ENCODE measurements at regions not wholly inside any gene's neighbourhood (a gene's known extent, or its start where the extent isn't known, plus 50 kb on each side); places are given as distances from the start of the nearest gene placed in this dataset.

- TF ChIP-seq POLR2A (IDR thresholded peaks at IDR 0.05; ENCODE audit: low read length): no peak
- TF ChIP-seq GATA1 (IDR thresholded peaks at IDR 0.05; ENCODE audit: low read depth, low read length): no peak
Measured at GRCh38 chr12:98058838-98059237, 456.6 kb upstream of the TMPO start.
